MM.1S (cell line): ENCODE measurements at regions not wholly inside any gene's neighbourhood (a gene's known extent, or its start where the extent isn't known, plus 50 kb on each side); places are given as distances from the start of the nearest gene placed in this dataset.

Source experiments
- EZH2 ChIP-seq: fragments of 300-600 bp; sonication (generic); optimal IDR thresholded peaks from 2 replicates; pipeline ENCODE3; 2017; ENCODE audit warnings: low read depth, mild to moderate bottlenecking, antibody characterized with exemption, low read length, mixed read lengths
- EZH2phosphoT487 ChIP-seq: fragments of 300-600 bp; sonication (generic); IDR thresholded peaks from 2 replicates; pipeline ENCODE4 v1.6.1; 2018; ENCODE audit warnings: antibody characterized with exemption, low read length
- TF ChIP-seq, protein P1 (sequence below): fragments of 300-600 bp; sonication (generic); IDR thresholded peaks from 2 replicates; pipeline ENCODE4 v1.5.1; 2016; ENCODE audit warnings: antibody characterized with exemption, low read length, mixed read lengths

DNA sequence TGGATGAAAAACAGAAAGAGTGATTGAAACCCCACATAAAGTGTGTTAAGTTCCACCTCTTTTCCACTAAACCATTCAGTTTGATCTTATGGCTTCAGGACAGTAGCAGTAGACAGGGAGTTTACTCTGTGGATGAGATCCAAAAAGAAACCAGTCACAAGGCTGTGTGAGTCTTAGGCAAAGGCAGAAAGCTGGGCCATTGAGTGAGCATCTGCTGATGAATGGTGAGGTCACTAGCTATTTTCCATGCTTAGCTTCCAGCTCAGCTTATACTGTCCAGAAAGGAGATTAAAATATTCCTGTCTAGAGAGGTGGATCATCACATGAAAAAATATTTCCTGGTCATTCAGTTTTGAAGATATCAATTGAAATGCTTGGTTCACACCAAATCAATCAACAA lies 1643.9 kb downstream of the HACE1 start:
- TF ChIP-seq, protein P1, sequence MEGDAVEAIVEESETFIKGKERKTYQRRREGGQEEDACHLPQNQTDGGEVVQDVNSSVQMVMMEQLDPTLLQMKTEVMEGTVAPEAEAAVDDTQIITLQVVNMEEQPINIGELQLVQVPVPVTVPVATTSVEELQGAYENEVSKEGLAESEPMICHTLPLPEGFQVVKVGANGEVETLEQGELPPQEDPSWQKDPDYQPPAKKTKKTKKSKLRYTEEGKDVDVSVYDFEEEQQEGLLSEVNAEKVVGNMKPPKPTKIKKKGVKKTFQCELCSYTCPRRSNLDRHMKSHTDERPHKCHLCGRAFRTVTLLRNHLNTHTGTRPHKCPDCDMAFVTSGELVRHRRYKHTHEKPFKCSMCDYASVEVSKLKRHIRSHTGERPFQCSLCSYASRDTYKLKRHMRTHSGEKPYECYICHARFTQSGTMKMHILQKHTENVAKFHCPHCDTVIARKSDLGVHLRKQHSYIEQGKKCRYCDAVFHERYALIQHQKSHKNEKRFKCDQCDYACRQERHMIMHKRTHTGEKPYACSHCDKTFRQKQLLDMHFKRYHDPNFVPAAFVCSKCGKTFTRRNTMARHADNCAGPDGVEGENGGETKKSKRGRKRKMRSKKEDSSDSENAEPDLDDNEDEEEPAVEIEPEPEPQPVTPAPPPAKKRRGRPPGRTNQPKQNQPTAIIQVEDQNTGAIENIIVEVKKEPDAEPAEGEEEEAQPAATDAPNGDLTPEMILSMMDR: no peak
- TF ChIP-seq EZH2: no peak
- no peak for TF ChIP-seq EZH2phosphoT487
